CD14-positive monocyte (primary cell): ENCODE measurements at regions not wholly inside any gene's neighbourhood (a gene's known extent, or its start where the extent isn't known, plus 50 kb on each side); places are given as distances from the start of the nearest gene placed in this dataset.

Experiments
- DNase-seq, 3 donors: peaks; one replicate each; pipeline ENCODE4 v3.0.0-alpha.2; 2011 to 2022
- H2AFZ ChIP-seq: 2 replicates; pipeline ENCODE4 v1.6.0; 2012; ENCODE audit warnings: mild to moderate bottlenecking, low read depth, low read length, inconsistent platforms; ENCODE audit not compliant: insufficient read depth, poor library complexity, severe bottlenecking
- H3K27ac ChIP-seq, 2 donors: 1 replicate in 1 of 2; 2 replicates in 1 of 2; pipeline ENCODE4 v1.5.1; 2012 to 2013; ENCODE audit warnings: low read length in 2 of 2, control low read depth in 1 of 2, inconsistent platforms in 1 of 2, low read depth in 1 of 2, mild to moderate bottlenecking in 1 of 2
- H3K27me3 ChIP-seq, 2 donors: one replicate each; pipeline versions ENCODE4 v1.6.0 to v1.6.1; 2011 to 2013; ENCODE audit warnings: low read length in 2 of 2; ENCODE audit not compliant: control insufficient read depth in 2 of 2, insufficient read depth in 2 of 2
- H3K36me3 ChIP-seq, 2 donors: replicated peaks in 1 of 2; 1 replicate in 1 of 2; 2 replicates in 1 of 2; pipeline versions ENCODE4 v1.5.1 to v1.6.1; 2012 to 2013; ENCODE audit warnings: low read length in 2 of 2, control low read depth in 1 of 2, inconsistent platforms in 1 of 2, mild to moderate bottlenecking in 1 of 2; ENCODE audit not compliant: insufficient read depth in 2 of 2, control insufficient read depth in 1 of 2
- H3K4me1 ChIP-seq, 2 donors: 1 replicate in 1 of 2; 2 replicates in 1 of 2; pipeline versions ENCODE4 v1.5.1 to v1.6.1; 2012 to 2013; ENCODE audit warnings: low read length in 2 of 2, control low read depth in 1 of 2, inconsistent platforms in 1 of 2, mild to moderate bottlenecking in 1 of 2, moderate library complexity in 1 of 2; ENCODE audit not compliant: insufficient read depth in 2 of 2, control insufficient read depth in 1 of 2
- H3K4me2 ChIP-seq: replicated peaks from 2 replicates; pipeline ENCODE3; 2012; ENCODE audit warnings: low read length, moderate library complexity, mild to moderate bottlenecking; ENCODE audit not compliant: poor library complexity, severe bottlenecking; ENCODE audit errors: extremely low read depth
- H3K4me3 ChIP-seq, 3 experiments: fragments of 200-600 bp in 1 of 3; sonication (generic) in 1 of 3; replicated peaks in 1 of 3; 1 replicate in 2 of 3; 2 replicates in 1 of 3; pipeline ENCODE4 v1.5.1; 2011 to 2013; ENCODE audit warnings: low read length in 3 of 3, mild to moderate bottlenecking in 3 of 3, control low read depth in 2 of 3, low read depth in 2 of 3, inconsistent platforms in 1 of 3, moderate library complexity in 1 of 3
- H3K79me2 ChIP-seq: 2 replicates; pipeline ENCODE4 v1.6.0; 2012; ENCODE audit warnings: mild to moderate bottlenecking, control low read depth, inconsistent platforms, low read length, moderate library complexity; ENCODE audit not compliant: insufficient read depth
- H3K9ac ChIP-seq: 2 replicates; pipeline ENCODE4 v1.6.0; 2017; ENCODE audit warnings: low read length, mild to moderate bottlenecking; ENCODE audit not compliant: insufficient read depth, poor library complexity, severe bottlenecking
- H3K9me3 ChIP-seq, 2 donors: replicated peaks in 1 of 2; 1 replicate in 1 of 2; 2 replicates in 1 of 2; pipeline versions ENCODE4 v1.5.1 to v1.6.1; 2012 to 2013; ENCODE audit warnings: low read length in 2 of 2, control low read depth in 1 of 2; ENCODE audit not compliant: control insufficient read depth in 1 of 2, insufficient read depth in 1 of 2
- H4K20me1 ChIP-seq: 2 replicates; pipeline ENCODE4 v1.6.0; 2012; ENCODE audit warnings: mild to moderate bottlenecking, low read length, control low read depth, moderate library complexity; ENCODE audit not compliant: insufficient read depth
- H3K27ac Mint-ChIP-seq, 7 donors: one replicate each; pipeline ENCODE4 v1.8.0; 2020; ENCODE audit warnings: mild to moderate bottlenecking in 7 of 7, mixed read lengths in 7 of 7, moderate library complexity in 6 of 7, inconsistent platforms in 2 of 7
- H3K27me3 Mint-ChIP-seq, 3 donors: one replicate each; pipeline ENCODE4 v1.8.0; 2021 to 2022; ENCODE audit warnings: low read depth in 3 of 3, mild to moderate bottlenecking in 3 of 3, mixed read lengths in 3 of 3, moderate library complexity in 3 of 3, inconsistent platforms in 1 of 3
- H3K36me3 Mint-ChIP-seq, 2 donors: one replicate each; pipeline ENCODE4 v1.8.0; 2020; ENCODE audit warnings: mixed read lengths in 2 of 2, inconsistent platforms in 1 of 2, mild to moderate bottlenecking in 1 of 2
- H3K4me1 Mint-ChIP-seq: one replicate; pipeline ENCODE4 v1.8.0; 2020; ENCODE audit warnings: mild to moderate bottlenecking, mixed read lengths
- H3K4me3 Mint-ChIP-seq, 2 donors: one replicate each; pipeline ENCODE4 v1.8.0; 2020; ENCODE audit warnings: mild to moderate bottlenecking in 2 of 2, mixed read lengths in 2 of 2, moderate library complexity in 1 of 2
- H3K9me3 Mint-ChIP-seq, 7 donors: one replicate each; pipeline ENCODE4 v1.8.0; 2020 to 2022; ENCODE audit warnings: mixed read lengths in 7 of 7, mild to moderate bottlenecking in 6 of 7, moderate library complexity in 6 of 7, inconsistent platforms in 2 of 7
- CTCF ChIP-seq: fragments of 200-600 bp; IDR thresholded peaks from one replicate; pipeline ENCODE4 v1.8.0; 2022; ENCODE audit warnings: antibody characterized with exemption, mild to moderate bottlenecking
- WGBS: methylation state at CpG from one replicate; pipeline ENCODE4 v1.1.5; 2013; ENCODE audit warnings: missing lambda C conversion rate; ENCODE audit not compliant: insufficient coverage; 5-methylcytosine and 5-hydroxymethylcytosine counted together
- intact Hi-C, 2 donors: fragments of 100-400 bp; cut with micrococcal nuclease; formaldehyde crosslinking; loops; one replicate each; pipeline versions ENCODE4 v1.15.0 to v1.15.1; 2023

GRCh38 chr16:64892835-64893785 is 228.8 kb downstream of the CDH11 start:
- WGBS: 92% methylated on average over 2 of the region's 11 CpGs
- H3K27me3 ChIP-seq: no peaks in the 10 kb centered on the region
- H3K9ac ChIP-seq: no peak overlapping the region

DNA sequence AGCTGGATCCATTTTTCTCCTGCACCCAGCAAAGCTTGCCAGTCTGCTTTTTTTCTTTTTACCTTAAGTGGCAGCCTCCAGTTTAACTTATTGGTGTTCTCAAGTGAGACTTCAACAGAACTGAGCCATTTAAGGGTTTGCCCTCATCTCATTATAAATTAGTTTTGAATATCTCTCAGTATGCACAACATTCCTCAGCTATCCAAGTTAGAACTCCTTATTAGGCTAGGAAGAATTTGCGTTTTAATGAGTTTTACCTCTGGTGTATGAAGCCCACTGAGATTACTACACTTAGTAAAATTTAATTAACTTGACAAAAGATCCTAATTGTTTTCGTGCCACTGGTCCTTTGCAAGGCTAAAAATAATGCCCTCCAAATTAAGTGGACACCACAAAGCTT is 232.4 kb downstream of the CDH11 start:
- peaks cover 0 to 5% (median 2%) of the 10 kb centered on the region in 7 donors for H3K9me3 Mint-ChIP-seq

More at GRCh38 chr16:64892835-64893785, 228.8 kb downstream of the CDH11 start:
- Histone ChIP-seq H2AFZ (no peak overlapping the region), H3K4me3 (no peak overlapping the region), H3K9me3 (no peaks in the 10 kb centered on the region), H4K20me1 (no peaks in the 10 kb centered on the region), H3K4me1 (no peaks in the 10 kb centered on the region), H3K79me2 (no peaks in the 10 kb centered on the region), H3K36me3 (no peaks in the 10 kb centered on the region), H3K4me2 (no peak overlapping the region), H3K27ac (no peak overlapping the region)
- Mint-ChIP-seq H3K4me3 (no peak overlapping the region), H3K36me3 (no peaks in the 10 kb centered on the region), H3K9me3 (peaks cover 0 to 3% (median 0%) of the 10 kb centered on the region in 7 donors), H3K27me3 (peaks cover 0 to 2% (median 0%) of the 10 kb centered on the region in 3 donors), H3K4me1 (no peaks in the 10 kb centered on the region), H3K27ac (no peak overlapping the region)
- no peak for DNase-seq
- no peak for TF ChIP-seq CTCF
- intact Hi-C loops: no loop called here

More for the DNA sequence above, 232.4 kb downstream of the CDH11 start:
- no peak overlapping the region for H3K4me2 ChIP-seq
- no peak overlapping the region for H3K9ac ChIP-seq
- no peaks in the 10 kb centered on the region for H3K27me3 ChIP-seq
- H2AFZ ChIP-seq: no peak overlapping the region
- no peak overlapping the region for H3K4me3 Mint-ChIP-seq
- H3K79me2 ChIP-seq: no peaks in the 10 kb centered on the region
- H3K36me3 Mint-ChIP-seq: no peaks in the 10 kb centered on the region
- no peaks in the 10 kb centered on the region for H3K36me3 ChIP-seq
- H3K27me3 Mint-ChIP-seq: peaks cover 0 to 2% (median 1%) of the 10 kb centered on the region in 3 donors
- intact Hi-C loops: no loop called here
- no peak overlapping the region for H3K27ac ChIP-seq
- no peak for DNase-seq
- no peaks in the 10 kb centered on the region for H3K4me1 ChIP-seq
- H3K9me3 ChIP-seq: no peaks in the 10 kb centered on the region
- no peak overlapping the region for H3K4me3 ChIP-seq
- TF ChIP-seq CTCF: no peak
- no peaks in the 10 kb centered on the region for H4K20me1 ChIP-seq
- no peak overlapping the region for H3K27ac Mint-ChIP-seq
- no peaks in the 10 kb centered on the region for H3K4me1 Mint-ChIP-seq
- WGBS: no CpG with 5 or more reads among the region's 2 CpGs
